ENCODE measurements at regions not wholly inside any gene's neighbourhood (a gene's known extent, or its start where the extent isn't known, plus 50 kb on each side); places are given as distances from the start of the nearest gene placed in this dataset.

DNA sequence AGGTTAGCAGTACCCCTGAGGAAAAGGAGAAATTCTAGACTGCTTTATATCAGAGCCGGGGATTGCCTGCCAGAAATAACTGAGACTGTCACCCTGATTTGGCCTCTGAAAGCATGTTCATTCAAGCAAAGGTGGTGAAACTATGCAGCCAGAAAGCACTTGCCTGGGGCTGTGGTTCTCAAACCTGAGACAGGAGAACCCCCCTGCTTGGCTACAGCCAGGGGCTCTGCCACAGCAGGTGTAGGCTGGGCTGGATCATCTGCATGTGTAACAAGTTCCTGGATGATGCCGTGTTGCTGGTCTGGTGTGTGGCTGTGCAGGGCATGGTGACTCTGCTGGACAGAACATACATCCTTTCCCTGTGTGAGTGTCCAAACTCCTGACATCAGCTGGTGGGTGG is 157.8 kb downstream of the NXNL2 start:
- H3K27ac ChIP-seq = no peak overlapping the region
- H3K4me1 ChIP-seq = no peaks in the 10 kb centered on the region
- H3K4me3 ChIP-seq = no peak overlapping the region
- H3K36me3 ChIP-seq = no peaks in the 10 kb centered on the region
- peaks cover 0 to 9% of the 10 kb centered on the region in 2 donors for H3K9me3 ChIP-seq
- DNase-seq (ENCODE audit: low spot score in 2 of 2) = no peak
- TF ChIP-seq, protein P1, sequence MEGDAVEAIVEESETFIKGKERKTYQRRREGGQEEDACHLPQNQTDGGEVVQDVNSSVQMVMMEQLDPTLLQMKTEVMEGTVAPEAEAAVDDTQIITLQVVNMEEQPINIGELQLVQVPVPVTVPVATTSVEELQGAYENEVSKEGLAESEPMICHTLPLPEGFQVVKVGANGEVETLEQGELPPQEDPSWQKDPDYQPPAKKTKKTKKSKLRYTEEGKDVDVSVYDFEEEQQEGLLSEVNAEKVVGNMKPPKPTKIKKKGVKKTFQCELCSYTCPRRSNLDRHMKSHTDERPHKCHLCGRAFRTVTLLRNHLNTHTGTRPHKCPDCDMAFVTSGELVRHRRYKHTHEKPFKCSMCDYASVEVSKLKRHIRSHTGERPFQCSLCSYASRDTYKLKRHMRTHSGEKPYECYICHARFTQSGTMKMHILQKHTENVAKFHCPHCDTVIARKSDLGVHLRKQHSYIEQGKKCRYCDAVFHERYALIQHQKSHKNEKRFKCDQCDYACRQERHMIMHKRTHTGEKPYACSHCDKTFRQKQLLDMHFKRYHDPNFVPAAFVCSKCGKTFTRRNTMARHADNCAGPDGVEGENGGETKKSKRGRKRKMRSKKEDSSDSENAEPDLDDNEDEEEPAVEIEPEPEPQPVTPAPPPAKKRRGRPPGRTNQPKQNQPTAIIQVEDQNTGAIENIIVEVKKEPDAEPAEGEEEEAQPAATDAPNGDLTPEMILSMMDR (IDR thresholded peaks at IDR 0.05) = no peak
- intact Hi-C loops (cut with DNase I) = no loop called here
- H3K27me3 ChIP-seq = no peaks in the 10 kb centered on the region

DNA sequence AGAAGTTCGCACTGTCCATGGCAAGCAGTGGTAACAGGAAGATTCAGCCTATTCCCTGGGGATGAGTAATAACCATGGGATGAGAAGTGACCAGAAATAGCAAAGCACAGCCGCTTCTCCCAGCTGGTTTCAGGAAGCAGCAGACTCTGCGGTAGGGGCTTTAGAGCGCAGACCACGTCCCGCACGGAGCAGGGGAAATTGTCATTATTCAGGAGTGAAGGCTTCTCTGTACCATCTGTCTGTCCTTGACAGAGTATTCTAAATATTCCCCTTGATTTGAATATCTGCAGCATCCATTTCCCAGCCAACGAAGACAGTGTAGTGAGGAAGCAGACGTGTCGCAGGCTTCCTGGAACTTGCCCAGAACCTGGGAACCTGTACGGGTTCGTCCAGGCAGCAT is 159.6 kb downstream of the NXNL2 start:
- no peak overlapping the region for H3K4me3 ChIP-seq
- TF ChIP-seq, protein P1 (IDR thresholded peaks at IDR 0.05) = no peak
- H3K27ac ChIP-seq = no peak overlapping the region
- no peaks in the 10 kb centered on the region for H3K27me3 ChIP-seq
- no peaks in the 10 kb centered on the region for H3K4me1 ChIP-seq
- intact Hi-C loops (cut with DNase I) = no loop called here
- H3K9me3 ChIP-seq = peaks cover 0 to 9% of the 10 kb centered on the region in 2 donors
- DNase-seq (ENCODE audit: low spot score in 2 of 2) = no peak
- H3K36me3 ChIP-seq = no peaks in the 10 kb centered on the region

DNA sequence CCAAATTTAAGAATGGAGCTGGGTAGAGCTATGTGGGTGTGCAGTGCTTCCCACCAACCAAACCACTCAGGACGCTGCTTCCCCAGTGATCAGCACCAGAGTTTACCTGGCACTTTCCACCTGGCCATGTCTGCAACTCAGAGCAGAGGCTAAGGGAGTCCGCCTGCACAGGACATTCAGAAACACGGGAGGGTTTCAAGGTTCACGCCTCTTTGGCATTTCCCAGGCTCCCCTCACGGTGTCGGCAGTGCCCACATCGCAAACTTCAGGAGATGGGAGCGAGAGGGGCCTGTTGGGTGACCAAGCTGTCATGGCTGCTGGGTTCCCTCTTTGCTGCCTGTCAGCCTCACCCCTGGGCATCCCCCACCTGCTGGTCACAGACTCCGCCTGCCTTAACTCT is 161.5 kb downstream of the NXNL2 start:
- Histone ChIP-seq H3K9me3 (peaks cover 0 to 13% of the 10 kb centered on the region in 2 donors), H3K4me3 (no peak overlapping the region), H3K36me3 (no peaks in the 10 kb centered on the region), H3K4me1 (no peaks in the 10 kb centered on the region), H3K27me3 (no peaks in the 10 kb centered on the region), H3K27ac (no peak overlapping the region)
- intact Hi-C loops (cut with DNase I) = no loop called here
- TF ChIP-seq, protein P1 (IDR thresholded peaks at IDR 0.05) = no peak
- no peak for DNase-seq (ENCODE audit: low spot score in 2 of 2)

DNA sequence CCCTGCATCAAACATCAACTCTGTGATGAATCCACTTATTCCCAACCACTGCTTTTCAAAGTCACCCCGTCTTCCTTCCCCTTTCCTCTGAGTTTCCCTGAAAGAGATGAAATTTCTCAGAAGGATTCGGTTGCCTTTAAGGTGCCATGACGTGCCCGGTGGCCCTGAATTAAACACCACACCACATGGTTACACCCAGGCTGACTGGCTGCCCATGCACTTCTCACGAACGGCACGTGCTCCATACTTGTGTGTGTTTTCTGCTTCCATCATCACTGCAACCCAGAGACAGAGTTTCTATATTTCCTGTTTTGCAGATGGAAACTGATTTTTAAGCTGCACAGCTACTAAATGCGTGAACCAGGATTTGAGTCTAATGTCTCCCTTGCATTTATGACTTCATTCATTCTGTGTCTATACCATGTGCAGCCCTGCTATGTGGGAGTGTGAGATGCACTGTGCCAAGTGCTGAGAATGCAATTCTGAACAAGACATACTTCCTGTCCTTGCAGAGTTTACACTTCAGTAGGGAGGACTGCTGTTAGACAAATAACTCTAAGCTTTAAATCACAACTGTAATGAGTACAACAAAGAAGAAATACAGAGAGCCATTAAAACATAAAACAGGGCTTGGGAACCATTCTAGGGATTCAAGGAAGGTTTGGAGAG is 162.9 kb downstream of the NXNL2 start:
- no peak overlapping the region for H3K4me3 ChIP-seq
- H3K36me3 ChIP-seq = no peaks in the 10 kb centered on the region
- TF ChIP-seq, protein P1 (IDR thresholded peaks at IDR 0.05) = no peak
- H3K4me1 ChIP-seq = no peaks in the 10 kb centered on the region
- no peak for DNase-seq (ENCODE audit: low spot score in 2 of 2)
- H3K27ac ChIP-seq = no peak overlapping the region
- H3K27me3 ChIP-seq = no peaks in the 10 kb centered on the region
- peaks cover 0 to 13% of the 10 kb centered on the region in 2 donors for H3K9me3 ChIP-seq
- intact Hi-C loops (cut with DNase I) = no loop called here

DNA sequence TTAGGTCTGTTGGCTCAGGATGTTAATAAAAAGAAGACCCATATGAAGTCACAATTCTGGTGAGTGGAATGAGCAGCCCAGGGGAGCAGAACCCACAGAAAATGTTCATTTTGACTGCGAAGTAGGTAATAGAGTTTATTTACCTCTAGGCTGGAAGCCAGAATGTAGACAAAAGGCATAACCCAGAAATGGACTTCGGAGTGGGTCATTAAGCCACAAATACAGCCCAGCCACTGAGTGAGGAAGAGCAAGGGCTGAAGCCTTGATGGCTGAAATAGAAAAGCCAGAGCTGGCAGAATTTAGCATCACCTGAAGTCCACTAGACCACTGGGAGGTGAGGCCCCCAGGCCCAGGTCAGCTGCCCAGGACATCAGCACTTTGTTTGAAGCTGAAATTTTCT is 168.0 kb downstream of the NXNL2 start:
- no peak overlapping the region for H3K27ac ChIP-seq
- intact Hi-C loops (cut with DNase I) = no loop called here
- TF ChIP-seq, protein P1 (IDR thresholded peaks at IDR 0.05) = no peak
- no peaks in the 10 kb centered on the region for H3K4me1 ChIP-seq
- DNase-seq (ENCODE audit: low spot score in 2 of 2) = no peak
- H3K9me3 ChIP-seq = peaks cover 0 to 4% of the 10 kb centered on the region in 2 donors
- H3K4me3 ChIP-seq = no peak overlapping the region
- H3K36me3 ChIP-seq = no peaks in the 10 kb centered on the region
- no peaks in the 10 kb centered on the region for H3K27me3 ChIP-seq
